ENCODE measurements at regions not wholly inside any gene's neighbourhood (a gene's known extent, or its start where the extent isn't known, plus 50 kb on each side); places are given as distances from the start of the nearest gene placed in this dataset.
"Not testable (repeated sequence)": the region's sequence is repeated elsewhere in the genome, so short reads cannot be mapped to it uniquely, and the experiment has no call there.

DNA sequence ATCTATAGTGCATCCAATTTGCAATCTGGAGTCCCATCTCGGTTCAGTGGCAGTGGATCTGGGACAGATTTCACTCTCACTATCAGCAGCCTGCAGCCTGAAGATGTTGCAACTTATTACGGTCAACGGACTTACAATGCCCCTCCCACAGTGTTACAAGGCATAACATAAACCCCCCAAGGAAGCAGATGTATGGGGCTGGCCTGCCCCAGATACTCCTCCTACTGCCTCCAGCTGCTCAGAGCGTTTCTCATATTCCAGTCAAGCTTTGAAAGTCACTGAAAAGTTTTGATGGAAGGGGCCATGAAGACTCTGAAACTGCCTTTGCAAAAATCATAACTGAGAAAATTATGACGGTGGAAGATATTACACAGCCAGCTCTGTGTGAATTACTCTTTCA is 1193.6 kb downstream of the RPIA start:
- TF ChIP-seq EZH2phosphoT487, EZH2 (IDR thresholded peaks at IDR 0.05): not testable (repeated sequence)
- TF ChIP-seq, protein P1, sequence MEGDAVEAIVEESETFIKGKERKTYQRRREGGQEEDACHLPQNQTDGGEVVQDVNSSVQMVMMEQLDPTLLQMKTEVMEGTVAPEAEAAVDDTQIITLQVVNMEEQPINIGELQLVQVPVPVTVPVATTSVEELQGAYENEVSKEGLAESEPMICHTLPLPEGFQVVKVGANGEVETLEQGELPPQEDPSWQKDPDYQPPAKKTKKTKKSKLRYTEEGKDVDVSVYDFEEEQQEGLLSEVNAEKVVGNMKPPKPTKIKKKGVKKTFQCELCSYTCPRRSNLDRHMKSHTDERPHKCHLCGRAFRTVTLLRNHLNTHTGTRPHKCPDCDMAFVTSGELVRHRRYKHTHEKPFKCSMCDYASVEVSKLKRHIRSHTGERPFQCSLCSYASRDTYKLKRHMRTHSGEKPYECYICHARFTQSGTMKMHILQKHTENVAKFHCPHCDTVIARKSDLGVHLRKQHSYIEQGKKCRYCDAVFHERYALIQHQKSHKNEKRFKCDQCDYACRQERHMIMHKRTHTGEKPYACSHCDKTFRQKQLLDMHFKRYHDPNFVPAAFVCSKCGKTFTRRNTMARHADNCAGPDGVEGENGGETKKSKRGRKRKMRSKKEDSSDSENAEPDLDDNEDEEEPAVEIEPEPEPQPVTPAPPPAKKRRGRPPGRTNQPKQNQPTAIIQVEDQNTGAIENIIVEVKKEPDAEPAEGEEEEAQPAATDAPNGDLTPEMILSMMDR (IDR thresholded peaks at IDR 0.05): not testable (repeated sequence)
